ENCODE measurements at regions not wholly inside any gene's neighbourhood (a gene's known extent, or its start where the extent isn't known, plus 50 kb on each side); places are given as distances from the start of the nearest gene placed in this dataset.

DNA sequence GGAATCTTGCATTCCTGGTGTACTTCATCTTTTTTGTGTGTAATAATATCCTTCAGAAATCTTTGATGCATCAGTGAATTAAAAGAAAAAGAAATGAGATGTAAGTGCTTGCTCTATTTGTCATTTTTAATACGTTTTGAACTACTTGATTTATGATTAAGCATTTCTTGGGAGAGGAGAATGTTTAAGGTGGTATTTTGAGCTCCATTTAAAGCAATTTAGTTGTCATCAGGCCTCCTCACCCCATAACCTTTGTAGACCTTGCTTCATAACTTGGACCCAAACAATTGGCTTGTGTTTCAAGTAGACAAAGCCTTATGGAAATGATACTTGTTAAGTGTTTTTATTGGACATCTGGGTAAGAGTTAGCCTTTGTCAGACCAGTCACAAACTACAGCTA, 87.1 kb upstream of the VEPH1 start:
- TF ChIP-seq, protein P1, sequence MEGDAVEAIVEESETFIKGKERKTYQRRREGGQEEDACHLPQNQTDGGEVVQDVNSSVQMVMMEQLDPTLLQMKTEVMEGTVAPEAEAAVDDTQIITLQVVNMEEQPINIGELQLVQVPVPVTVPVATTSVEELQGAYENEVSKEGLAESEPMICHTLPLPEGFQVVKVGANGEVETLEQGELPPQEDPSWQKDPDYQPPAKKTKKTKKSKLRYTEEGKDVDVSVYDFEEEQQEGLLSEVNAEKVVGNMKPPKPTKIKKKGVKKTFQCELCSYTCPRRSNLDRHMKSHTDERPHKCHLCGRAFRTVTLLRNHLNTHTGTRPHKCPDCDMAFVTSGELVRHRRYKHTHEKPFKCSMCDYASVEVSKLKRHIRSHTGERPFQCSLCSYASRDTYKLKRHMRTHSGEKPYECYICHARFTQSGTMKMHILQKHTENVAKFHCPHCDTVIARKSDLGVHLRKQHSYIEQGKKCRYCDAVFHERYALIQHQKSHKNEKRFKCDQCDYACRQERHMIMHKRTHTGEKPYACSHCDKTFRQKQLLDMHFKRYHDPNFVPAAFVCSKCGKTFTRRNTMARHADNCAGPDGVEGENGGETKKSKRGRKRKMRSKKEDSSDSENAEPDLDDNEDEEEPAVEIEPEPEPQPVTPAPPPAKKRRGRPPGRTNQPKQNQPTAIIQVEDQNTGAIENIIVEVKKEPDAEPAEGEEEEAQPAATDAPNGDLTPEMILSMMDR (IDR thresholded peaks at IDR 0.05; ENCODE audit: low read depth, low read length, poor library complexity, severe bottlenecking) = no peak
- no peak for TF ChIP-seq EZH2phosphoT487 (IDR thresholded peaks at IDR 0.05; ENCODE audit: borderline replicate concordance, low read length)
